ENCODE measurements at regions not wholly inside any gene's neighbourhood (a gene's known extent, or its start where the extent isn't known, plus 50 kb on each side); places are given as distances from the start of the nearest gene placed in this dataset.

- WGBS, 3 donors = 28 to 40% (median 34%) methylated on average over 3 of the region's 3 CpGs
- Histone ChIP-seq H3K4me3 (ENCODE audit: low read depth in 1 of 3, low read length in 3 of 3) (no peak overlapping the region), H3K9me3 (ENCODE audit: control insufficient read depth in 2 of 2, insufficient read depth in 1 of 2, low read depth in 1 of 2, low read length in 1 of 2) (no peaks in the 10 kb centered on the region), H3K27ac (ENCODE audit: low read depth in 1 of 3, low read length in 2 of 3) (no peak overlapping the region), H3K36me3 (ENCODE audit: control insufficient read depth in 3 of 3, insufficient read depth in 2 of 3, low read depth in 1 of 3, low read length in 3 of 3) (no peaks in the 10 kb centered on the region), H3K27me3 (ENCODE audit: control insufficient read depth in 3 of 3, insufficient read depth in 3 of 3, low read length in 3 of 3) (no peaks in the 10 kb centered on the region), H3K4me1 (ENCODE audit: control insufficient read depth in 3 of 3, insufficient read depth in 2 of 3, low read depth in 1 of 3, low read length in 2 of 3) (no peaks in the 10 kb centered on the region)
- FAIRE-seq (no peak), DNase-seq (no peak)
These were observed 426.6 kb downstream of the DUSP10 start for GRCh38 chr1:221315330-221315729.

GRCh38 chr1:221316491-221317056 lies 425.3 kb downstream of the DUSP10 start:
- no peaks in the 10 kb centered on the region for H3K27me3 ChIP-seq (ENCODE audit: control insufficient read depth in 3 of 3, insufficient read depth in 3 of 3, low read length in 3 of 3)
- H3K36me3 ChIP-seq (ENCODE audit: control insufficient read depth in 3 of 3, insufficient read depth in 2 of 3, low read depth in 1 of 3, low read length in 3 of 3) = no peaks in the 10 kb centered on the region
- no peak for FAIRE-seq
- H3K27ac ChIP-seq (ENCODE audit: low read depth in 1 of 3, low read length in 2 of 3) = no peak overlapping the region
- WGBS, 3 donors = 75 to 86% (median 84%) methylated on average over 1 of the region's 1 CpG
- no peak overlapping the region for H3K4me3 ChIP-seq (ENCODE audit: low read depth in 1 of 3, low read length in 3 of 3)
- H3K9me3 ChIP-seq (ENCODE audit: control insufficient read depth in 2 of 2, insufficient read depth in 1 of 2, low read depth in 1 of 2, low read length in 1 of 2) = no peaks in the 10 kb centered on the region
- H3K4me1 ChIP-seq (ENCODE audit: control insufficient read depth in 3 of 3, insufficient read depth in 2 of 3, low read depth in 1 of 3, low read length in 2 of 3) = no peaks in the 10 kb centered on the region
- DNase-seq = no peak

GRCh38 chr1:221317537-221317936 lies 424.4 kb downstream of the DUSP10 start:
- Histone ChIP-seq H3K4me3 (ENCODE audit: low read depth in 1 of 3, low read length in 3 of 3) (no peak overlapping the region), H3K36me3 (ENCODE audit: control insufficient read depth in 3 of 3, insufficient read depth in 2 of 3, low read depth in 1 of 3, low read length in 3 of 3) (no peaks in the 10 kb centered on the region), H3K27me3 (ENCODE audit: control insufficient read depth in 3 of 3, insufficient read depth in 3 of 3, low read length in 3 of 3) (no peaks in the 10 kb centered on the region), H3K4me1 (ENCODE audit: control insufficient read depth in 3 of 3, insufficient read depth in 2 of 3, low read depth in 1 of 3, low read length in 2 of 3) (no peaks in the 10 kb centered on the region), H3K27ac (ENCODE audit: low read depth in 1 of 3, low read length in 2 of 3) (no peak overlapping the region), H3K9me3 (ENCODE audit: control insufficient read depth in 2 of 2, insufficient read depth in 1 of 2, low read depth in 1 of 2, low read length in 1 of 2) (peaks cover 0 to 2% of the 10 kb centered on the region in 2 donors)
- WGBS, 3 donors = 55 to 92% (median 62%) methylated on average over 3 of the region's 3 CpGs
- DNase-seq (no peak), FAIRE-seq (no peak)

- DNase-seq (peak in 1 of 2 donors; percentile 4), FAIRE-seq (no peak)
- H3K27ac ChIP-seq (ENCODE audit: low read depth in 1 of 3, low read length in 2 of 3) = no peak overlapping the region
- no peaks in the 10 kb centered on the region for H3K27me3 ChIP-seq (ENCODE audit: control insufficient read depth in 3 of 3, insufficient read depth in 3 of 3, low read length in 3 of 3)
- H3K4me1 ChIP-seq (ENCODE audit: control insufficient read depth in 3 of 3, insufficient read depth in 2 of 3, low read depth in 1 of 3, low read length in 2 of 3) = no peaks in the 10 kb centered on the region
- 37 to 42% (median 40%) methylated on average over 4 of the region's 4 CpGs for WGBS, 3 donors
- H3K9me3 ChIP-seq (ENCODE audit: control insufficient read depth in 2 of 2, insufficient read depth in 1 of 2, low read depth in 1 of 2, low read length in 1 of 2) = no peaks in the 10 kb centered on the region
- H3K36me3 ChIP-seq (ENCODE audit: control insufficient read depth in 3 of 3, insufficient read depth in 2 of 3, low read depth in 1 of 3, low read length in 3 of 3) = no peaks in the 10 kb centered on the region
- H3K4me3 ChIP-seq (ENCODE audit: low read depth in 1 of 3, low read length in 3 of 3) = no peak overlapping the region
These were observed 413.9 kb downstream of the DUSP10 start for GRCh38 chr1:221327954-221328353.

GRCh38 chr1:221328371-221328770 lies 413.5 kb downstream of the DUSP10 start:
- DNase-seq = no peak
- H3K27me3 ChIP-seq (ENCODE audit: control insufficient read depth in 3 of 3, insufficient read depth in 3 of 3, low read length in 3 of 3) = no peaks in the 10 kb centered on the region
- H3K36me3 ChIP-seq (ENCODE audit: control insufficient read depth in 3 of 3, insufficient read depth in 2 of 3, low read depth in 1 of 3, low read length in 3 of 3) = no peaks in the 10 kb centered on the region
- no peak overlapping the region for H3K27ac ChIP-seq (ENCODE audit: low read depth in 1 of 3, low read length in 2 of 3)
- no peak for FAIRE-seq
- H3K9me3 ChIP-seq (ENCODE audit: control insufficient read depth in 2 of 2, insufficient read depth in 1 of 2, low read depth in 1 of 2, low read length in 1 of 2) = no peaks in the 10 kb centered on the region
- WGBS, 3 donors = 80 to 89% (median 86%) methylated on average over 2 of the region's 2 CpGs
- no peaks in the 10 kb centered on the region for H3K4me1 ChIP-seq (ENCODE audit: control insufficient read depth in 3 of 3, insufficient read depth in 2 of 3, low read depth in 1 of 3, low read length in 2 of 3)
- H3K4me3 ChIP-seq (ENCODE audit: low read depth in 1 of 3, low read length in 3 of 3) = no peak overlapping the region

GRCh38 chr1:221331273-221332183 lies 410.4 kb downstream of the DUSP10 start:
- Histone ChIP-seq H3K36me3 (ENCODE audit: control insufficient read depth in 3 of 3, insufficient read depth in 2 of 3, low read depth in 1 of 3, low read length in 3 of 3) (no peaks in the 10 kb centered on the region), H3K4me1 (ENCODE audit: control insufficient read depth in 3 of 3, insufficient read depth in 2 of 3, low read depth in 1 of 3, low read length in 2 of 3) (no peaks in the 10 kb centered on the region), H3K27me3 (ENCODE audit: control insufficient read depth in 3 of 3, insufficient read depth in 3 of 3, low read length in 3 of 3) (no peaks in the 10 kb centered on the region), H3K27ac (ENCODE audit: low read depth in 1 of 3, low read length in 2 of 3) (no peak overlapping the region), H3K4me3 (ENCODE audit: low read depth in 1 of 3, low read length in 3 of 3) (no peak overlapping the region), H3K9me3 (ENCODE audit: control insufficient read depth in 2 of 2, insufficient read depth in 1 of 2, low read depth in 1 of 2, low read length in 1 of 2) (no peaks in the 10 kb centered on the region)
- DNase-seq = no peak
- WGBS, 3 donors = 93 to 98% (median 96%) methylated on average over 1 of the region's 1 CpG
- no peak for FAIRE-seq

GRCh38 chr1:221334062-221334461 lies 407.8 kb downstream of the DUSP10 start:
- 23 to 51% (median 24%) methylated on average over 2 of the region's 2 CpGs for WGBS, 3 donors
- no peak for FAIRE-seq

GRCh38 chr1:221335161-221336101 lies 406.5 kb downstream of the DUSP10 start:
- FAIRE-seq = no peak
- 30 to 46% (median 42%) methylated on average over 5 of the region's 5 CpGs for WGBS, 3 donors

More at GRCh38 chr1:221334062-221334461, 407.8 kb downstream of the DUSP10 start:
- Histone ChIP-seq H3K4me3 (ENCODE audit: low read depth in 1 of 3, low read length in 3 of 3) (no peak overlapping the region), H3K36me3 (ENCODE audit: control insufficient read depth in 3 of 3, insufficient read depth in 2 of 3, low read depth in 1 of 3, low read length in 3 of 3) (no peaks in the 10 kb centered on the region), H3K27ac (ENCODE audit: low read depth in 1 of 3, low read length in 2 of 3) (peak overlapping the region in 1 of 3 donors; percentile 4), H3K27me3 (ENCODE audit: control insufficient read depth in 3 of 3, insufficient read depth in 3 of 3, low read length in 3 of 3) (no peaks in the 10 kb centered on the region), H3K4me1 (ENCODE audit: control insufficient read depth in 3 of 3, insufficient read depth in 2 of 3, low read depth in 1 of 3, low read length in 2 of 3) (no peaks in the 10 kb centered on the region), H3K9me3 (ENCODE audit: control insufficient read depth in 2 of 2, insufficient read depth in 1 of 2, low read depth in 1 of 2, low read length in 1 of 2) (no peaks in the 10 kb centered on the region)
- no peak for DNase-seq

More at GRCh38 chr1:221335161-221336101, 406.5 kb downstream of the DUSP10 start:
- H3K4me3 ChIP-seq (ENCODE audit: low read depth in 1 of 3, low read length in 3 of 3) = no peak overlapping the region
- H3K9me3 ChIP-seq (ENCODE audit: control insufficient read depth in 2 of 2, insufficient read depth in 1 of 2, low read depth in 1 of 2, low read length in 1 of 2) = no peaks in the 10 kb centered on the region
- H3K27me3 ChIP-seq (ENCODE audit: control insufficient read depth in 3 of 3, insufficient read depth in 3 of 3, low read length in 3 of 3) = no peaks in the 10 kb centered on the region
- H3K4me1 ChIP-seq (ENCODE audit: control insufficient read depth in 3 of 3, insufficient read depth in 2 of 3, low read depth in 1 of 3, low read length in 2 of 3) = no peaks in the 10 kb centered on the region
- H3K27ac ChIP-seq (ENCODE audit: low read depth in 1 of 3, low read length in 2 of 3) = peak overlapping the region in 2 of 3 donors; percentile 20 to 67
- H3K36me3 ChIP-seq (ENCODE audit: control insufficient read depth in 3 of 3, insufficient read depth in 2 of 3, low read depth in 1 of 3, low read length in 3 of 3) = no peaks in the 10 kb centered on the region
- DNase-seq = no peak
